ENCODE measurements at regions not wholly inside any gene's neighbourhood (a gene's known extent, or its start where the extent isn't known, plus 50 kb on each side); places are given as distances from the start of the nearest gene placed in this dataset.

GRCh38 chr4:156569535-156569934, 402.1 kb downstream of the PDGFC start:
- Histone ChIP-seq H2AFZ (replicated peaks; ENCODE audit: low read length, poor library complexity) (no peak overlapping the region), H4K8ac (ENCODE audit: low read depth in 2 of 2, low read length in 2 of 2) (no peak overlapping the region), H2BK15ac (ENCODE audit: low read depth, low read length) (no peak overlapping the region), H3K14ac (replicated peaks; ENCODE audit: low read depth, low read length) (no peak overlapping the region), H3K56ac (ENCODE audit: extremely low read depth, insufficient read depth, low read length) (no peak overlapping the region), H2BK5ac (ENCODE audit: low read depth, low read length, poor library complexity, severe bottlenecking) (no peak overlapping the region), H4K91ac (ENCODE audit: insufficient read depth, low read depth, low read length) (no peak overlapping the region), H3K4ac (ENCODE audit: low read depth, low read length) (no peak overlapping the region), H3K79me1 (ENCODE audit: low read depth in 1 of 2, low read length in 2 of 2) (no peaks in the 10 kb centered on the region), H3K23ac (ENCODE audit: low read depth, low read length) (no peak overlapping the region), H4K20me1 (ENCODE audit: insufficient read depth, low read length) (no peaks in the 10 kb centered on the region), H3K27ac (ENCODE audit: insufficient read depth, low read length) (no peak overlapping the region), H3K36me3 (ENCODE audit: control insufficient read depth, insufficient read depth, low read length) (no peaks in the 10 kb centered on the region), H2AK5ac (ENCODE audit: low read depth, low read length) (no peak overlapping the region), H3K9ac (ENCODE audit: low read depth, low read length) (no peak overlapping the region), H2BK120ac (ENCODE audit: low read depth, low read length) (no peak overlapping the region), H3K9me1 (ENCODE audit: insufficient read depth, low read length) (no peaks in the 10 kb centered on the region), H3K27me3 (ENCODE audit: control insufficient read depth, insufficient read depth, low read length) (no peaks in the 10 kb centered on the region), H2BK20ac (ENCODE audit: low read depth, low read length) (no peak overlapping the region), H3K9me3 (ENCODE audit: control insufficient read depth, insufficient read depth, low read length) (no peaks in the 10 kb centered on the region), H2AK9ac (replicated peaks; ENCODE audit: low read depth, low read length, poor library complexity) (no peak overlapping the region), H3K4me3 (ENCODE audit: insufficient read depth, low read depth, low read length) (no peak overlapping the region), H3K18ac (ENCODE audit: low read depth, low read length) (no peak overlapping the region), H3K4me2 (ENCODE audit: low read depth, low read length) (no peak overlapping the region), H4K5ac (ENCODE audit: low read depth, low read length) (no peak overlapping the region), H3K4me1 (ENCODE audit: control insufficient read depth, insufficient read depth, low read length) (no peaks in the 10 kb centered on the region; the same call in 1 of the 2 replicates)
- ATAC-seq (ENCODE audit: low read depth): no peak
- dilution Hi-C loops (cut with HindIII; ENCODE audit: low sequenced_read_pairs, unreplicated experiment): no loop called here
- ChIA-PET POLR2A (ENCODE audit: unreplicated experiment) (no interaction called here), CTCF (no interaction called here)
- in situ Hi-C loops (cut with MboI; ENCODE audit: low sequenced_read_pairs): no loop called here
- WGBS, 2 experiments (ENCODE audit: extremely low coverage in 2 of 2, insufficient read length in 1 of 2): no CpG with 5 or more reads among the region's 2 CpGs
- DNase-seq: no peak
- intact Hi-C loops (cut with micrococcal nuclease): no loop called here
- no peak for TF ChIP-seq ELK1 (IDR thresholded peaks at IDR 0.05; ENCODE audit: borderline replicate concordance, low read depth, low read length)
- no peak for TF ChIP-seq SMC3 (IDR thresholded peaks at IDR 0.05; ENCODE audit: low read depth, low read length)
- no peak for TF ChIP-seq MAZ (IDR thresholded peaks at IDR 0.05; ENCODE audit: borderline replicate concordance, low read depth, low read length)
- TF ChIP-seq CTCF (conservative IDR thresholded peaks at IDR 0.05; ENCODE audit: low read depth, low read length): no peak
- TF ChIP-seq NFE2L2 (IDR thresholded peaks at IDR 0.05; ENCODE audit: low read depth, low read length): no peak
- no peak for TF ChIP-seq USF2 (IDR thresholded peaks at IDR 0.05; ENCODE audit: low read depth, low read length)
- TF ChIP-seq POLR2A (IDR thresholded peaks at IDR 0.05; ENCODE audit: low read depth, low read length): no peak
- TF ChIP-seq BHLHE40 (IDR thresholded peaks at IDR 0.05; ENCODE audit: low read depth, low read length): no peak
- TF ChIP-seq MXI1 (IDR thresholded peaks at IDR 0.05; ENCODE audit: borderline replicate concordance, low read depth, low read length): no peak
- no peak for TF ChIP-seq CEBPB (IDR thresholded peaks at IDR 0.05; ENCODE audit: low read depth, low read length)
- no peak for TF ChIP-seq CHD1 (IDR thresholded peaks at IDR 0.05; ENCODE audit: low read depth, low read length)
- no peak for TF ChIP-seq FOS (IDR thresholded peaks at IDR 0.05; ENCODE audit: low read depth, low read length)
- TF ChIP-seq MAFK (IDR thresholded peaks at IDR 0.05; ENCODE audit: low read depth, low read length): no peak
- TF ChIP-seq RAD21 (IDR thresholded peaks at IDR 0.05; ENCODE audit: low read length): no peak
- no peak for TF ChIP-seq RCOR1 (IDR thresholded peaks at IDR 0.05; ENCODE audit: insufficient replicate concordance, low read length)
- no peak for TF ChIP-seq RFX5 (IDR thresholded peaks at IDR 0.05; ENCODE audit: low read depth, low read length)
- no TSS peak for BruUV-seq (replicated peaks)
